BE2C (cell line): ENCODE measurements at regions not wholly inside any gene's neighbourhood (a gene's known extent, or its start where the extent isn't known, plus 50 kb on each side); places are given as distances from the start of the nearest gene placed in this dataset.

Source experiments
- DNase-seq: peaks from one replicate; pipeline ENCODE4 v3.0.0-alpha.2; 2020
- H3K27me3 ChIP-seq: fragments of 250-450 bp; sonication (Bioruptor Pico); 2 replicates; pipeline ENCODE4 v1.5.1; 2020; ENCODE audit warnings: mild to moderate bottlenecking
- H3K36me3 ChIP-seq: fragments of 250-450 bp; sonication (Bioruptor Pico); 2 replicates; pipeline ENCODE4 v1.5.1; 2020; ENCODE audit warnings: mild to moderate bottlenecking
- H3K4me1 ChIP-seq: fragments of 250-450 bp; sonication (Bioruptor Pico); 2 replicates; pipeline ENCODE4 v1.5.1; 2020
- H3K4me3 ChIP-seq: 2 replicates; pipeline ENCODE4 v1.5.1; 2011; ENCODE audit warnings: low read depth, low read length
- H3K9me3 ChIP-seq: fragments of 250-450 bp; sonication (Bioruptor Pico); 2 replicates; pipeline ENCODE4 v1.5.1; 2020
- TF ChIP-seq, protein P1 (sequence below): IDR thresholded peaks from 2 replicates; pipeline ENCODE4 v1.5.1; 2012; ENCODE audit warnings: mild to moderate bottlenecking, low read depth, low read length

- no peak for DNase-seq
- Histone ChIP-seq H3K36me3 (no peaks in the 10 kb centered on the region), H3K9me3 (no peaks in the 10 kb centered on the region), H3K4me3 (no peak overlapping the region), H3K4me1 (no peaks in the 10 kb centered on the region), H3K27me3 (no peaks in the 10 kb centered on the region)
- TF ChIP-seq, protein P1, sequence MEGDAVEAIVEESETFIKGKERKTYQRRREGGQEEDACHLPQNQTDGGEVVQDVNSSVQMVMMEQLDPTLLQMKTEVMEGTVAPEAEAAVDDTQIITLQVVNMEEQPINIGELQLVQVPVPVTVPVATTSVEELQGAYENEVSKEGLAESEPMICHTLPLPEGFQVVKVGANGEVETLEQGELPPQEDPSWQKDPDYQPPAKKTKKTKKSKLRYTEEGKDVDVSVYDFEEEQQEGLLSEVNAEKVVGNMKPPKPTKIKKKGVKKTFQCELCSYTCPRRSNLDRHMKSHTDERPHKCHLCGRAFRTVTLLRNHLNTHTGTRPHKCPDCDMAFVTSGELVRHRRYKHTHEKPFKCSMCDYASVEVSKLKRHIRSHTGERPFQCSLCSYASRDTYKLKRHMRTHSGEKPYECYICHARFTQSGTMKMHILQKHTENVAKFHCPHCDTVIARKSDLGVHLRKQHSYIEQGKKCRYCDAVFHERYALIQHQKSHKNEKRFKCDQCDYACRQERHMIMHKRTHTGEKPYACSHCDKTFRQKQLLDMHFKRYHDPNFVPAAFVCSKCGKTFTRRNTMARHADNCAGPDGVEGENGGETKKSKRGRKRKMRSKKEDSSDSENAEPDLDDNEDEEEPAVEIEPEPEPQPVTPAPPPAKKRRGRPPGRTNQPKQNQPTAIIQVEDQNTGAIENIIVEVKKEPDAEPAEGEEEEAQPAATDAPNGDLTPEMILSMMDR = no peak
These were observed 498.6 kb upstream of the ZNF385D start for GRCh38 chr3:22249658-22250057.

DNA sequence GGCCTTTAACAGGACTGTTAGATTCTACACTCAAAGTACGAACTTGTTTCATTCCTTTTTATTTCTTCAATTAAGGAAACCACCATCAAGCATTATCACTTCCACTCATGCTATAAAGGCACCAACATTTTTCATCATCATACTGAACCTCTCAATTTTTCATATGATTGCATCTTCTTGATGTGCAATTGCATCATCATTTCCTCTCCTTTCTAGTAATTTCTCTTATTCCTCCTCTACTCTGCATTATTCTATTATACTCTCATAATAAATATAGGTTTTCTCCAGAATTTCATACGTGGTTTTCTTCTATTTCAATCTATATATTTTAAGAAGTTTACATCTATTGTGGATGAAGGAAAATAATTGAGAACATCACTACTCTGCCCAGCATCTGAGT, 506.2 kb upstream of the ZNF385D start:
- no peak overlapping the region for H3K4me3 ChIP-seq
- no peaks in the 10 kb centered on the region for H3K36me3 ChIP-seq
- no peaks in the 10 kb centered on the region for H3K27me3 ChIP-seq
- DNase-seq = no peak
- H3K4me1 ChIP-seq = no peaks in the 10 kb centered on the region
- TF ChIP-seq, protein P1 = no peak
- H3K9me3 ChIP-seq = no peaks in the 10 kb centered on the region

DNA sequence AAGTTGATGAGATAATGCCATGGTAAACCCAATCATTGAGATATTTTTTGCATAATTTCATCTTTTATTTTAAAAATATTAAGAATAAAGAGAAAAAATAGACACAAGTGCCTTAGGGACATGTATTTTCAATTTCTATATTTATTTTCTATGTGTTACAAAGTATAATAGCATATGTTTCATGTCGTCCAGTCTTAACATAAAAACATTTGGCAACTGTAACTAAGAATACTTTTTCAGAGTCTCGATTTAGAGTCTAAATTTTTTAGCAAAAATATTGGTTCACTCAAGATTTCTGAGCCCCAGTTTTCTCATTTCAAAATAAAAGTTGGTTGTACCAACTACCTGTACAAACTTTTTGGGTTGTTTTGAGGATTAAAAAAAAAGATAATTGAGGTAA, 511.4 kb upstream of the ZNF385D start:
- no peaks in the 10 kb centered on the region for H3K9me3 ChIP-seq

DNA sequence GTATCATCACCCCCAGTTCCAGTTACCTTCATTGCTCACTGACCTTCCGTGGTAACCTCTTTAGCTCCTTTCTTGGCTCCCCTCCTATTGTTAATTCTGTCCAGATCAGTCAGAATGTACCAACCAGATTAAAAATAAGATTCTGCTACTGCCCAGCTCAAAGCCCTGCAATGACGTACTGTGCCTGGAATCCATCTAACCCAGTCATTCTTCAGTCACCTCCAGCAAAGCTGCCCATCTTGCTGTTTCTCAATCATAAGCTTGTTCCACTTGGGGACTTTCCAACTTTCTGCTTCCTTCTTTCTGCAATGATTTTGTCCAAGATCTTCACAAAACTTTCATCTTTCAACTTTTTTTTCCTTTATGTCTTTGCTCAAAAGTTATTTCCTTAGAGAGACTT, 512.0 kb upstream of the ZNF385D start:
- no peaks in the 10 kb centered on the region for H3K27me3 ChIP-seq
- no peaks in the 10 kb centered on the region for H3K36me3 ChIP-seq
- no peaks in the 10 kb centered on the region for H3K4me1 ChIP-seq
- no peak overlapping the region for H3K4me3 ChIP-seq
- no peaks in the 10 kb centered on the region for H3K9me3 ChIP-seq
- TF ChIP-seq, protein P1 = no peak
- DNase-seq = no peak

More for the DNA sequence above, 511.4 kb upstream of the ZNF385D start:
- TF ChIP-seq, protein P1 = no peak
- no peak for DNase-seq
- H3K36me3 ChIP-seq = no peaks in the 10 kb centered on the region
- H3K4me3 ChIP-seq = no peak overlapping the region
- H3K27me3 ChIP-seq = no peaks in the 10 kb centered on the region
- H3K4me1 ChIP-seq = no peaks in the 10 kb centered on the region

DNA sequence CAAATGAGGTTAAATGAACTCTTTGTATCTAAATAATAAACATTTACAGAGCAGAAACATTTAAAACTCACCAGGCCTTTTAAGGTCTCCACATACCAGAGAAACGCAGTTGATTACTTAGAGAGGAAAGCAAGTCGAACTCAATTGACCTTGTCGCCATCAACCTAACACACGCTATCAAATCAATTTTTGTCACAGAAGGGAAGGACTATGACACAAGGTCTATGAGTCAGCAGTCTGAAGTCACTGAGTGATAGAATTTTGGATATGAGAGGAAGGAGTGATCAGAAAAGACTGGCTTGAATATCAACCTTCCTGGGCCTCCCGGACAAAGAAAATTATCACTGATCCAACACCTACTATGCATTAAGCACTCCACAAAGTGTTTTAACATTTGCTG, 514.4 kb upstream of the ZNF385D start:
- Histone ChIP-seq H3K4me3 (no peak overlapping the region), H3K4me1 (no peaks in the 10 kb centered on the region), H3K27me3 (no peaks in the 10 kb centered on the region), H3K9me3 (no peaks in the 10 kb centered on the region), H3K36me3 (no peaks in the 10 kb centered on the region)
- no peak for DNase-seq
- TF ChIP-seq, protein P1 = no peak

- Histone ChIP-seq H3K27me3 (no peaks in the 10 kb centered on the region), H3K9me3 (no peaks in the 10 kb centered on the region), H3K4me3 (no peak overlapping the region), H3K36me3 (no peaks in the 10 kb centered on the region), H3K4me1 (no peaks in the 10 kb centered on the region)
- no peak for DNase-seq
- TF ChIP-seq, protein P1 = no peak
These were observed 518.8 kb upstream of the ZNF385D start for GRCh38 chr3:22269831-22270230.
